ENCODE measurements at regions not wholly inside any gene's neighbourhood (a gene's known extent, or its start where the extent isn't known, plus 50 kb on each side); places are given as distances from the start of the nearest gene placed in this dataset.

GRCh38 chr20:12641619-12642018 is 367.2 kb upstream of the SPTLC3 start:
- DNase-seq (ENCODE audit: low spot score) (no peak), FAIRE-seq (no peak)

- FAIRE-seq (no peak), DNase-seq (ENCODE audit: low spot score) (no peak)
Observed at GRCh38 chr20:12644461-12644860, 364.3 kb upstream of the SPTLC3 start.

GRCh38 chr20:12649234-12649633 is 359.5 kb upstream of the SPTLC3 start:
- FAIRE-seq = no peak

GRCh38 chr20:12653642-12654041 is 355.1 kb upstream of the SPTLC3 start:
- no peak for DNase-seq (ENCODE audit: low spot score)
- FAIRE-seq = no peak

More at GRCh38 chr20:12649234-12649633, 359.5 kb upstream of the SPTLC3 start:
- DNase-seq (ENCODE audit: low spot score) = no peak

GRCh38 chr20:12659942-12660341 is 348.8 kb upstream of the SPTLC3 start:
- DNase-seq (ENCODE audit: low spot score) = no peak
- no peak for FAIRE-seq

GRCh38 chr20:12660918-12661317 is 347.9 kb upstream of the SPTLC3 start:
- FAIRE-seq (no peak), DNase-seq (ENCODE audit: low spot score) (no peak)

- FAIRE-seq (no peak), DNase-seq (ENCODE audit: low spot score) (no peak)
Observed at GRCh38 chr20:12670301-12670700, 338.5 kb upstream of the SPTLC3 start.

- FAIRE-seq = no peak
- no peak for DNase-seq (ENCODE audit: low spot score)
Observed at GRCh38 chr20:12673352-12673751, 335.4 kb upstream of the SPTLC3 start.

GRCh38 chr20:12677925-12678324 is 330.8 kb upstream of the SPTLC3 start:
- no peak for FAIRE-seq
- no peak for DNase-seq (ENCODE audit: low spot score)

- DNase-seq (ENCODE audit: low spot score) = no peak
- FAIRE-seq = no peak
Observed at GRCh38 chr20:12679447-12679846, 329.3 kb upstream of the SPTLC3 start.

- no peak for DNase-seq (ENCODE audit: low spot score)
- no peak for FAIRE-seq
Observed at GRCh38 chr20:12682613-12683012, 326.2 kb upstream of the SPTLC3 start.

- DNase-seq (ENCODE audit: low spot score) (no peak), FAIRE-seq (no peak)
Observed at GRCh38 chr20:12687476-12687875, 321.3 kb upstream of the SPTLC3 start.

GRCh38 chr20:12695937-12696336 is 312.8 kb upstream of the SPTLC3 start:
- FAIRE-seq = no peak
- no peak for DNase-seq (ENCODE audit: low spot score)

- FAIRE-seq = no peak
- no peak for DNase-seq (ENCODE audit: low spot score)
Observed at GRCh38 chr20:12698817-12699216, 310.0 kb upstream of the SPTLC3 start.

- no peak for FAIRE-seq
- no peak for DNase-seq (ENCODE audit: low spot score)
Observed at GRCh38 chr20:12699374-12700228, 309.2 kb upstream of the SPTLC3 start.

GRCh38 chr20:12700701-12701100 is 308.1 kb upstream of the SPTLC3 start:
- no peak for FAIRE-seq
- DNase-seq (ENCODE audit: low spot score) = no peak

GRCh38 chr20:12702312-12702711 is 306.5 kb upstream of the SPTLC3 start:
- DNase-seq (ENCODE audit: low spot score) (no peak), FAIRE-seq (no peak)

- no peak for DNase-seq (ENCODE audit: low spot score)
- FAIRE-seq = no peak
Observed at GRCh38 chr20:12715371-12715770, 293.4 kb upstream of the SPTLC3 start.

- FAIRE-seq = no peak
- no peak for DNase-seq (ENCODE audit: low spot score)
Observed at GRCh38 chr20:12715991-12716680, 292.6 kb upstream of the SPTLC3 start.

GRCh38 chr20:12717061-12717460 is 291.7 kb upstream of the SPTLC3 start:
- DNase-seq (ENCODE audit: low spot score) (no peak), FAIRE-seq (no peak)

GRCh38 chr20:12718619-12719018 is 290.2 kb upstream of the SPTLC3 start:
- DNase-seq (ENCODE audit: low spot score) (no peak), FAIRE-seq (no peak)

- FAIRE-seq (no peak), DNase-seq (ENCODE audit: low spot score) (no peak)
Observed at GRCh38 chr20:12721636-12722035, 287.1 kb upstream of the SPTLC3 start.

GRCh38 chr20:12722091-12722490 is 286.7 kb upstream of the SPTLC3 start:
- FAIRE-seq = no peak
- DNase-seq (ENCODE audit: low spot score) = no peak

All from RCC 7860 (cell line).